Heart left ventricle (tissue), 13 donors: ENCODE measurements at regions not wholly inside any gene's neighbourhood (a gene's known extent, or its start where the extent isn't known, plus 50 kb on each side); places are given as distances from the start of the nearest gene placed in this dataset.

Experiments
- POLR2A ChIP-seq, 2 donors: fragments of 450-650 bp; IDR thresholded peaks; one replicate each; pipeline ENCODE4 v1.6.1; 2017; ENCODE audit warnings: antibody characterized with exemption in 2 of 2, mild to moderate bottlenecking in 2 of 2, moderate library complexity in 2 of 2
- TF ChIP-seq, protein P1 (sequence below), 12 donors: fragments of 200-600 bp; sonication (generic) in 4 of 12; IDR thresholded peaks; one replicate each; pipeline versions ENCODE4 v1.5.0 to v1.8.0; 2018 to 2022; ENCODE audit warnings: antibody characterized with exemption in 12 of 12, mild to moderate bottlenecking in 5 of 12
- donor health status: ischemic (EF 13 %, LVEDD 7.1; RV severe dilation, severe dysfunction).
- donor health status: DM: no; HTN: yes; CAD: no.
- donor health status: DM: no; HTN: no; CAD: no.
- donor health status: ischemic (EF 25% LVEDD 6.9; RV normal size, moderate dysfunction).
- donor health status: ischemic (EF 25% LVEDD 5.7; RV mildly dilated, moderate dysfunction).
- donor health status: ischemic (EF 35%, LVEDD 5.7; RV mildly dilated, moderate dysfunction).
- donor health status: nonischemic (EF 11% LVEDD 7.7; RV severe dilation, severe dysfunction).
- donor health status: DM: yes; HTN: yes; CAD: no.
- donor health status: PGD.
- donor health status: ischemic (EF 29% LVEDD 5.4; RV normal size, mild dysfunction).
- donor health status: nonischemic (EF 23%, LVEDD 6.1; RV moderate dilation, normal function).

DNA sequence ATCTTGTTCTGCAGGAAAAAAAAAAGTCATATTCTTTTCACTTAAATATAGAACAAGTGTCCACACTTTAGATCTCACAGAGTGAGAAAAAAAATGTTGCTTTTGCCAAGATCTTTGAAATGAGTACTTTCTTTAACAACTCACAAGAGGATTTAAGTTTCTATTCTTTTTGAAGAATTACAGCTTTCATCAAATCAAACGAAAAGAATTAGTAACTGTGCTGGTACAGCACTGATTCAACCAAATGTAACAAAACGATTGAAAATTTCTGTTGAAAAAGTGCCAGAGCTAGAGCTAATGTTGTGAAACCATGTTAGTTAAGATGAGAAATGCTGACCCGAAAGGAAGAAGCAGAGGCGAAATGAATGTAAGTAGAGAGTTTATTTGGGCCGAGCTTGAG is 300.2 kb downstream of the GABRB3 start:
- TF ChIP-seq, protein P1, sequence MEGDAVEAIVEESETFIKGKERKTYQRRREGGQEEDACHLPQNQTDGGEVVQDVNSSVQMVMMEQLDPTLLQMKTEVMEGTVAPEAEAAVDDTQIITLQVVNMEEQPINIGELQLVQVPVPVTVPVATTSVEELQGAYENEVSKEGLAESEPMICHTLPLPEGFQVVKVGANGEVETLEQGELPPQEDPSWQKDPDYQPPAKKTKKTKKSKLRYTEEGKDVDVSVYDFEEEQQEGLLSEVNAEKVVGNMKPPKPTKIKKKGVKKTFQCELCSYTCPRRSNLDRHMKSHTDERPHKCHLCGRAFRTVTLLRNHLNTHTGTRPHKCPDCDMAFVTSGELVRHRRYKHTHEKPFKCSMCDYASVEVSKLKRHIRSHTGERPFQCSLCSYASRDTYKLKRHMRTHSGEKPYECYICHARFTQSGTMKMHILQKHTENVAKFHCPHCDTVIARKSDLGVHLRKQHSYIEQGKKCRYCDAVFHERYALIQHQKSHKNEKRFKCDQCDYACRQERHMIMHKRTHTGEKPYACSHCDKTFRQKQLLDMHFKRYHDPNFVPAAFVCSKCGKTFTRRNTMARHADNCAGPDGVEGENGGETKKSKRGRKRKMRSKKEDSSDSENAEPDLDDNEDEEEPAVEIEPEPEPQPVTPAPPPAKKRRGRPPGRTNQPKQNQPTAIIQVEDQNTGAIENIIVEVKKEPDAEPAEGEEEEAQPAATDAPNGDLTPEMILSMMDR (IDR thresholded peaks at IDR 0.05) = no peak
- no peak for TF ChIP-seq POLR2A (IDR thresholded peaks at IDR 0.05)
